Progenitor cell of endocrine pancreas (in vitro differentiated cells): ENCODE measurements at regions not wholly inside any gene's neighbourhood (a gene's known extent, or its start where the extent isn't known, plus 50 kb on each side); places are given as distances from the start of the nearest gene placed in this dataset.

Source experiments
- DNase-seq: peaks from one replicate; pipeline ENCODE4 v3.0.0; 2021; ENCODE audit warnings: low spot score; ENCODE audit not compliant: unreplicated experiment
- H3K27ac Mint-ChIP-seq: 2 replicates; pipeline ENCODE4 v1.8.0; 2021; ENCODE audit warnings: mild to moderate bottlenecking, moderate library complexity, mixed read lengths
- H3K27me3 Mint-ChIP-seq: 2 replicates; pipeline ENCODE4 v1.8.0; 2021; ENCODE audit warnings: mixed read lengths
- H3K36me3 Mint-ChIP-seq: 2 replicates; pipeline ENCODE4 v1.8.0; 2022; ENCODE audit warnings: mixed read lengths; ENCODE audit not compliant: insufficient read depth
- H3K4me1 Mint-ChIP-seq: 2 replicates; pipeline ENCODE4 v1.8.0; 2021; ENCODE audit warnings: low read depth, mixed read lengths
- H3K4me3 Mint-ChIP-seq: 2 replicates; pipeline ENCODE4 v1.8.0; 2021; ENCODE audit warnings: low read depth, mild to moderate bottlenecking, moderate library complexity, mixed read lengths
- H3K9me3 Mint-ChIP-seq: 2 replicates; pipeline ENCODE4 v1.8.0; 2021; ENCODE audit warnings: low read depth, mixed read lengths
- CTCF ChIP-seq: fragments of 200-600 bp; sonication (generic); IDR thresholded peaks from one replicate; pipeline ENCODE4 v1.5.0; 2021; ENCODE audit warnings: antibody characterized with exemption, mild to moderate bottlenecking; ENCODE audit not compliant: unreplicated experiment

GRCh38 chr21:16363100-16363499, 633.3 kb downstream of the USP25 start:
- Mint-ChIP-seq H3K36me3 (peaks cover 4% of the 10 kb centered on the region), H3K4me1 (no peaks in the 10 kb centered on the region), H3K27me3 (no peaks in the 10 kb centered on the region), H3K27ac (no peak overlapping the region), H3K4me3 (no peak overlapping the region), H3K9me3 (peaks cover 8% of the 10 kb centered on the region)
- no peak for TF ChIP-seq CTCF
- DNase-seq = no peak

- Mint-ChIP-seq H3K4me1 (no peaks in the 10 kb centered on the region), H3K27ac (no peak overlapping the region), H3K27me3 (no peaks in the 10 kb centered on the region), H3K36me3 (peaks cover 4% of the 10 kb centered on the region), H3K4me3 (no peak overlapping the region), H3K9me3 (peaks cover 8% of the 10 kb centered on the region)
- TF ChIP-seq CTCF = no peak
- no peak for DNase-seq
Measured at GRCh38 chr21:16363518-16363917, 633.7 kb downstream of the USP25 start.

- peaks cover 3% of the 10 kb centered on the region for H3K9me3 Mint-ChIP-seq
- DNase-seq = no peak
- TF ChIP-seq CTCF = no peak
Measured at GRCh38 chr21:16366207-16366606, 636.4 kb downstream of the USP25 start.

GRCh38 chr21:16367079-16367478, 637.3 kb downstream of the USP25 start:
- Mint-ChIP-seq H3K27me3 (no peaks in the 10 kb centered on the region), H3K36me3 (no peaks in the 10 kb centered on the region), H3K27ac (no peak overlapping the region), H3K4me3 (no peak overlapping the region), H3K4me1 (no peaks in the 10 kb centered on the region), H3K9me3 (peaks cover 3% of the 10 kb centered on the region)
- no peak for TF ChIP-seq CTCF
- DNase-seq = no peak

More at GRCh38 chr21:16366207-16366606, 636.4 kb downstream of the USP25 start:
- Mint-ChIP-seq H3K4me3 (no peak overlapping the region), H3K4me1 (no peaks in the 10 kb centered on the region), H3K27ac (no peak overlapping the region), H3K27me3 (no peaks in the 10 kb centered on the region), H3K36me3 (no peaks in the 10 kb centered on the region)

- no peak for DNase-seq
- no peak overlapping the region for H3K4me3 Mint-ChIP-seq
- H3K4me1 Mint-ChIP-seq = peaks cover 2% of the 10 kb centered on the region
- H3K27ac Mint-ChIP-seq = no peak overlapping the region
- no peak for TF ChIP-seq CTCF
- H3K36me3 Mint-ChIP-seq = no peaks in the 10 kb centered on the region
- no peaks in the 10 kb centered on the region for H3K27me3 Mint-ChIP-seq
- H3K9me3 Mint-ChIP-seq = peaks cover 3% of the 10 kb centered on the region
Measured at GRCh38 chr21:16370186-16370585, 640.4 kb downstream of the USP25 start.
